Neuronal stem cell (in vitro differentiated cells): ENCODE measurements at regions not wholly inside any gene's neighbourhood (a gene's known extent, or its start where the extent isn't known, plus 50 kb on each side); places are given as distances from the start of the nearest gene placed in this dataset.
A peak's percentile ranks its signal among the peaks of the same experiment; 100 is the strongest.

ENCODE experiments used
- DNase-seq: peaks from one replicate; pipeline ENCODE4 v3.0.0-alpha.2; 2013; ENCODE audit warnings: low spot score
- H2AFZ ChIP-seq: one replicate; pipeline ENCODE4 v1.6.1; 2013; ENCODE audit warnings: mild to moderate bottlenecking, low read length, inconsistent platforms
- H2AK5ac ChIP-seq: 2 replicates; pipeline ENCODE4 v1.6.1; 2013; ENCODE audit warnings: low read depth, mild to moderate bottlenecking, inconsistent platforms, low read length, moderate library complexity, mixed read lengths
- H2BK120ac ChIP-seq: 2 replicates; pipeline ENCODE4 v1.6.1; 2013; ENCODE audit warnings: low read depth, mild to moderate bottlenecking, inconsistent platforms, low read length, moderate library complexity, mixed read lengths
- H2BK12ac ChIP-seq: one replicate; pipeline ENCODE4 v1.6.1; 2013; ENCODE audit warnings: low read length, inconsistent platforms
- H2BK15ac ChIP-seq: 2 replicates; pipeline ENCODE4 v1.6.1; 2013; ENCODE audit warnings: mild to moderate bottlenecking, low read length, inconsistent platforms, mixed read lengths
- H2BK5ac ChIP-seq: one replicate; pipeline ENCODE4 v1.6.1; 2013; ENCODE audit warnings: inconsistent platforms, mild to moderate bottlenecking, low read length, moderate library complexity
- H3K14ac ChIP-seq: one replicate; pipeline ENCODE4 v1.6.1; 2013; ENCODE audit warnings: low read length, inconsistent platforms
- H3K18ac ChIP-seq: 2 replicates; pipeline ENCODE4 v1.6.1; 2013; ENCODE audit warnings: low read length, inconsistent platforms
- H3K23ac ChIP-seq: 2 replicates; pipeline ENCODE4 v1.6.1; 2013; ENCODE audit warnings: low read depth, mild to moderate bottlenecking, mixed read lengths, low read length, inconsistent platforms; ENCODE audit not compliant: poor library complexity
- H3K27ac ChIP-seq: replicated peaks from 3 replicates; pipeline ENCODE4 v1.5.1; 2013; ENCODE audit warnings: low read length, inconsistent platforms
- H3K27me3 ChIP-seq, 3 experiments: 2 replicates each; pipeline ENCODE4 v1.6.1; 2013; ENCODE audit warnings: low read length in 3 of 3, mild to moderate bottlenecking in 2 of 3, inconsistent platforms in 1 of 3, low read depth in 1 of 3, mixed read lengths in 1 of 3, moderate library complexity in 1 of 3; ENCODE audit not compliant: control insufficient read depth in 3 of 3, insufficient read depth in 3 of 3
- H3K36me3 ChIP-seq, 2 donors: replicated peaks in 1 of 2; 2 replicates each; pipeline ENCODE4 v1.6.1; 2013; ENCODE audit warnings: low read length in 2 of 2; ENCODE audit not compliant: control insufficient read depth in 2 of 2, insufficient read depth in 2 of 2
- H3K4ac ChIP-seq: 2 replicates; pipeline ENCODE4 v1.6.1; 2013; ENCODE audit warnings: inconsistent platforms, mild to moderate bottlenecking, low read length, moderate library complexity
- H3K4me1 ChIP-seq, 2 donors: 1 replicate in 1 of 2; 2 replicates in 1 of 2; pipeline ENCODE4 v1.6.1; 2013; ENCODE audit warnings: low read length in 2 of 2, low read depth in 1 of 2; ENCODE audit not compliant: control insufficient read depth in 2 of 2, insufficient read depth in 1 of 2
- H3K4me2 ChIP-seq: one replicate; pipeline ENCODE4 v1.6.1; 2013; ENCODE audit warnings: mild to moderate bottlenecking, low read length, inconsistent platforms; ENCODE audit not compliant: insufficient read depth, poor library complexity, severe bottlenecking
- H3K4me3 ChIP-seq, 2 donors: 2 replicates each; pipeline ENCODE4 v1.5.1; 2013; ENCODE audit warnings: low read length in 2 of 2, mild to moderate bottlenecking in 2 of 2, inconsistent platforms in 1 of 2, moderate library complexity in 1 of 2
- H3K79me1 ChIP-seq: one replicate; pipeline ENCODE4 v1.6.1; 2013; ENCODE audit warnings: low read depth, mild to moderate bottlenecking, inconsistent platforms, low read length, moderate library complexity
- H3K9ac ChIP-seq: one replicate; pipeline ENCODE4 v1.6.1; 2013; ENCODE audit warnings: mild to moderate bottlenecking, low read depth, low read length, inconsistent platforms; ENCODE audit not compliant: poor library complexity
- H3K9me3 ChIP-seq, 2 donors: replicated peaks in 1 of 2; 2 replicates each; pipeline versions ENCODE3 to v1.6.1; 2013; ENCODE audit warnings: low read length in 2 of 2, mild to moderate bottlenecking in 2 of 2, inconsistent platforms in 1 of 2, low read depth in 1 of 2, mixed read lengths in 1 of 2, moderate library complexity in 1 of 2; ENCODE audit not compliant: control insufficient read depth in 2 of 2, insufficient read depth in 1 of 2
- H4K8ac ChIP-seq: one replicate; pipeline ENCODE4 v1.6.1; 2013; ENCODE audit warnings: low read depth, mild to moderate bottlenecking, inconsistent platforms, low read length, moderate library complexity
- H4K91ac ChIP-seq: one replicate; pipeline ENCODE4 v1.6.1; 2013; ENCODE audit warnings: low read length, low read depth, mild to moderate bottlenecking, inconsistent platforms; ENCODE audit not compliant: poor library complexity
- whole genome bisulfite sequencing, 2 donors: extraction: QIAGEN DNeasy Blood & Tissue Kit; methylation state at CpG; one replicate each; pipeline ENCODE4 v1.1.7; 2013; ENCODE audit warnings: missing lambda C conversion rate in 2 of 2, mixed read lengths in 1 of 2; ENCODE audit not compliant: insufficient read length in 2 of 2, insufficient replicate concordance in 1 of 2; ENCODE audit errors: extremely low coverage in 2 of 2; 5-methylcytosine and 5-hydroxymethylcytosine counted together

GRCh38 chr4:60221866-60222265, 978.3 kb upstream of the ADGRL3 start:
- Histone ChIP-seq H4K91ac (no peak overlapping the region), H3K14ac (no peak overlapping the region), H4K8ac (no peak overlapping the region), H2BK12ac (no peak overlapping the region), H2BK15ac (no peak overlapping the region), H3K9me3 (no peaks in the 10 kb centered on the region), H3K4me1 (no peaks in the 10 kb centered on the region), H3K36me3 (no peaks in the 10 kb centered on the region), H3K4me2 (no peak overlapping the region), H3K4me3 (no peak overlapping the region), H2BK120ac (no peak overlapping the region), H3K4ac (no peak overlapping the region), H3K9ac (no peak overlapping the region), H2AFZ (no peak overlapping the region), H3K79me1 (no peaks in the 10 kb centered on the region), H3K23ac (no peak overlapping the region), H3K27me3 (no peaks in the 10 kb centered on the region), H3K18ac (no peak overlapping the region), H2BK5ac (no peak overlapping the region), H2AK5ac (no peak overlapping the region), H3K27ac (no peak overlapping the region)
- no CpG with 5 or more reads among the region's 5 CpGs for WGBS, 2 donors
- DNase-seq: no peak

- H4K8ac ChIP-seq: no peak overlapping the region
- H3K23ac ChIP-seq: no peak overlapping the region
- no peaks in the 10 kb centered on the region for H3K4me1 ChIP-seq
- no peaks in the 10 kb centered on the region for H3K36me3 ChIP-seq
- H3K79me1 ChIP-seq: no peaks in the 10 kb centered on the region
- no peaks in the 10 kb centered on the region for H3K9me3 ChIP-seq
- H3K4me2 ChIP-seq: no peak overlapping the region
- no CpG with 5 or more reads among the region's 3 CpGs for WGBS, 2 donors
- H3K27ac ChIP-seq: no peak overlapping the region
- H3K4ac ChIP-seq: no peak overlapping the region
- no peak overlapping the region for H3K4me3 ChIP-seq
- H3K27me3 ChIP-seq: no peaks in the 10 kb centered on the region
- H2BK5ac ChIP-seq: no peak overlapping the region
- no peak overlapping the region for H2BK15ac ChIP-seq
- H4K91ac ChIP-seq: no peak overlapping the region
- no peak overlapping the region for H2BK12ac ChIP-seq
- H3K18ac ChIP-seq: no peak overlapping the region
- H3K9ac ChIP-seq: no peak overlapping the region
- no peak overlapping the region for H2AFZ ChIP-seq
- no peak overlapping the region for H2BK120ac ChIP-seq
- DNase-seq: no peak
- H2AK5ac ChIP-seq: no peak overlapping the region
- no peak overlapping the region for H3K14ac ChIP-seq
These were observed 976.8 kb upstream of the ADGRL3 start for GRCh38 chr4:60223208-60223923.

GRCh38 chr4:60241866-60242265, 958.3 kb upstream of the ADGRL3 start:
- Histone ChIP-seq H3K9ac (no peak overlapping the region), H3K18ac (no peak overlapping the region), H3K14ac (no peak overlapping the region), H3K79me1 (no peaks in the 10 kb centered on the region), H2BK120ac (no peak overlapping the region), H3K4me2 (no peak overlapping the region), H2BK12ac (no peak overlapping the region), H3K4ac (no peak overlapping the region), H3K36me3 (no peaks in the 10 kb centered on the region), H2AK5ac (no peak overlapping the region), H4K91ac (no peak overlapping the region), H3K4me1 (peaks cover 0 to 1% of the 10 kb centered on the region in 2 donors), H3K9me3 (no peaks in the 10 kb centered on the region), H4K8ac (no peak overlapping the region), H3K27ac (no peak overlapping the region), H2BK5ac (no peak overlapping the region), H2BK15ac (no peak overlapping the region), H3K27me3 (no peaks in the 10 kb centered on the region), H3K4me3 (no peak overlapping the region), H3K23ac (no peak overlapping the region), H2AFZ (peak overlapping the region; percentile 73)
- WGBS, 2 donors: no CpG with 5 or more reads among the region's 4 CpGs
- no peak for DNase-seq

GRCh38 chr4:60249784-60250183, 950.3 kb upstream of the ADGRL3 start:
- no peak overlapping the region for H4K8ac ChIP-seq
- H2BK12ac ChIP-seq: no peak overlapping the region
- H3K9me3 ChIP-seq: no peaks in the 10 kb centered on the region
- WGBS, 2 donors: no CpG with 5 or more reads among the region's 1 CpG
- no peaks in the 10 kb centered on the region for H3K4me1 ChIP-seq
- no peak overlapping the region for H2AK5ac ChIP-seq
- H3K23ac ChIP-seq: no peak overlapping the region
- H4K91ac ChIP-seq: no peak overlapping the region
- H3K36me3 ChIP-seq: no peaks in the 10 kb centered on the region
- no peak overlapping the region for H3K18ac ChIP-seq
- H3K79me1 ChIP-seq: no peaks in the 10 kb centered on the region
- no peak overlapping the region for H3K4me3 ChIP-seq
- no peak overlapping the region for H3K4ac ChIP-seq
- no peak overlapping the region for H3K27ac ChIP-seq
- no peak overlapping the region for H2AFZ ChIP-seq
- no peak for DNase-seq
- H3K14ac ChIP-seq: no peak overlapping the region
- no peaks in the 10 kb centered on the region for H3K27me3 ChIP-seq
- no peak overlapping the region for H2BK5ac ChIP-seq
- no peak overlapping the region for H2BK15ac ChIP-seq
- no peak overlapping the region for H2BK120ac ChIP-seq
- no peak overlapping the region for H3K9ac ChIP-seq
- H3K4me2 ChIP-seq: no peak overlapping the region
